ENCODE measurements at regions not wholly inside any gene's neighbourhood (a gene's known extent, or its start where the extent isn't known, plus 50 kb on each side); places are given as distances from the start of the nearest gene placed in this dataset.

- ChIA-PET CTCF (interaction anchor here (1.0 to 2.3 kb wide), 2 partner anchors 12 to 58 kb away, joined by 3 to 5 read pairs; no protein-coding TSS in a partner anchor), POLR2A (no interaction called here)
- no peaks in the 10 kb centered on the region for H3K27me3 ChIP-seq (ENCODE audit: insufficient read depth)
- H3K27ac ChIP-seq (ENCODE audit: low read depth in 2 of 2, low read length in 1 of 2): peak overlapping the region in 1 of 2 experiments; percentile 28; a peak in 1 of 4 replicates
- H3K79me2 ChIP-seq (ENCODE audit: insufficient read depth): no peaks in the 10 kb centered on the region
- H3K4me2 ChIP-seq: no peak overlapping the region
- no peak overlapping the region for H3K9ac ChIP-seq
- H3K4me1 ChIP-seq (ENCODE audit: control insufficient read depth in 1 of 2, insufficient read depth in 2 of 2, low read depth in 1 of 2, low read length in 1 of 2): peaks cover 0 to 6% of the 10 kb centered on the region in 2 experiments; a peak in 2 of 4 replicates
- 33% methylated on average over 4 of the region's 4 CpGs for WGBS (ENCODE audit: low lambda C conversion rate)
- no peaks in the 10 kb centered on the region for H3K36me3 ChIP-seq (replicated peaks in 1 of 2; ENCODE audit: control insufficient read depth in 1 of 2, insufficient read depth in 2 of 2, low read length in 1 of 2)
- H3K9me2 ChIP-seq: no peaks in the 10 kb centered on the region
- no peaks in the 10 kb centered on the region for H3K9me3 ChIP-seq
- no peak for TF ChIP-seq RCOR1 (IDR thresholded peaks at IDR 0.05; ENCODE audit: low read length)
- TF ChIP-seq USF1 (IDR thresholded peaks at IDR 0.05; ENCODE audit: borderline replicate concordance, low read depth): no peak
- TF ChIP-seq MEF2A (IDR thresholded peaks at IDR 0.05; ENCODE audit: borderline replicate concordance, low read depth): no peak
- no peak for TF ChIP-seq REST (IDR thresholded peaks at IDR 0.05; ENCODE audit: low read depth, low read length)
- H2AFZ ChIP-seq (ENCODE audit: low read depth): no peak overlapping the region
- no peaks in the 10 kb centered on the region for H3F3A ChIP-seq (replicated peaks; ENCODE audit: insufficient read depth)
- no peak overlapping the region for H3K4me3 ChIP-seq (ENCODE audit: low read depth in 2 of 2, low read length in 1 of 2)
- no peaks in the 10 kb centered on the region for H4K20me1 ChIP-seq (ENCODE audit: insufficient read depth)
- DNase-seq: no peak
Measured at GRCh38 chr1:96011606-96012005, 710.0 kb upstream of the PTBP2 start.

- no peak overlapping the region for H3K27ac ChIP-seq (ENCODE audit: low read depth in 2 of 2, low read length in 1 of 2)
- ChIA-PET CTCF (interaction anchor here (0.6 to 1.1 kb wide), 2 partner anchors 30 to 99 kb away, joined by 3 to 4 read pairs; no protein-coding TSS in a partner anchor), POLR2A (no interaction called here)
- no peaks in the 10 kb centered on the region for H4K20me1 ChIP-seq (ENCODE audit: insufficient read depth)
- H3K27me3 ChIP-seq (ENCODE audit: insufficient read depth): no peaks in the 10 kb centered on the region
- no peak for DNase-seq
- no peak overlapping the region for H2AFZ ChIP-seq (ENCODE audit: low read depth)
- H3K4me1 ChIP-seq (ENCODE audit: control insufficient read depth in 1 of 2, insufficient read depth in 2 of 2, low read depth in 1 of 2, low read length in 1 of 2): no peaks in the 10 kb centered on the region
- H3K9ac ChIP-seq: no peak overlapping the region
- no peak overlapping the region for H3K4me3 ChIP-seq (ENCODE audit: low read depth in 2 of 2, low read length in 1 of 2)
- H3K9me2 ChIP-seq: no peaks in the 10 kb centered on the region
- no peaks in the 10 kb centered on the region for H3K36me3 ChIP-seq (replicated peaks in 1 of 2; ENCODE audit: control insufficient read depth in 1 of 2, insufficient read depth in 2 of 2, low read length in 1 of 2)
- H3K4me2 ChIP-seq: no peak overlapping the region
- no peaks in the 10 kb centered on the region for H3K9me3 ChIP-seq
- H3F3A ChIP-seq (replicated peaks; ENCODE audit: insufficient read depth): no peaks in the 10 kb centered on the region
- H3K79me2 ChIP-seq (ENCODE audit: insufficient read depth): no peaks in the 10 kb centered on the region
- 42% methylated on average over 3 of the region's 3 CpGs for WGBS (ENCODE audit: low lambda C conversion rate)
- no peak for TF ChIP-seq RFX5 (IDR thresholded peaks at IDR 0.05; ENCODE audit: low read length)
- TF ChIP-seq CTCF (IDR thresholded peaks at IDR 0.05): no peak
- TF ChIP-seq TCF12 (IDR thresholded peaks at IDR 0.05): no peak
- TF ChIP-seq FOSL2 (IDR thresholded peaks at IDR 0.05; ENCODE audit: borderline replicate concordance, low read depth): no peak
- no peak for TF ChIP-seq MXI1 (IDR thresholded peaks at IDR 0.05; ENCODE audit: low read depth, low read length)
- TF ChIP-seq REST (IDR thresholded peaks at IDR 0.05; ENCODE audit: low read depth, low read length): no peak
- TF ChIP-seq ELF1 (IDR thresholded peaks at IDR 0.05): no peak
- TF ChIP-seq EP300 (IDR thresholded peaks at IDR 0.05; ENCODE audit: borderline replicate concordance in 1 of 2, low read depth in 1 of 2, low read length in 1 of 2): no peak
- no peak for TF ChIP-seq PBX3 (IDR thresholded peaks at IDR 0.05)
- no peak for TF ChIP-seq TEAD4 (IDR thresholded peaks at IDR 0.05; ENCODE audit: borderline replicate concordance, insufficient read depth)
- no peak for TF ChIP-seq RCOR1 (IDR thresholded peaks at IDR 0.05; ENCODE audit: low read length)
- TF ChIP-seq USF2 (IDR thresholded peaks at IDR 0.05; ENCODE audit: borderline replicate concordance, low read depth, low read length): no peak
Measured at GRCh38 chr1:96016219-96016618, 705.4 kb upstream of the PTBP2 start.

All from SK-N-SH (cell line).